Hypothalamus (tissue), 51 donors: ENCODE measurements at regions not wholly inside any gene's neighbourhood (a gene's known extent, or its start where the extent isn't known, plus 50 kb on each side); places are given as distances from the start of the nearest gene placed in this dataset.

Experiments used
- DNase-seq, 51 donors: peaks; one replicate each; lab custom pipeline; 2025; lab: John Stamatoyannopoulos, UW

DNA sequence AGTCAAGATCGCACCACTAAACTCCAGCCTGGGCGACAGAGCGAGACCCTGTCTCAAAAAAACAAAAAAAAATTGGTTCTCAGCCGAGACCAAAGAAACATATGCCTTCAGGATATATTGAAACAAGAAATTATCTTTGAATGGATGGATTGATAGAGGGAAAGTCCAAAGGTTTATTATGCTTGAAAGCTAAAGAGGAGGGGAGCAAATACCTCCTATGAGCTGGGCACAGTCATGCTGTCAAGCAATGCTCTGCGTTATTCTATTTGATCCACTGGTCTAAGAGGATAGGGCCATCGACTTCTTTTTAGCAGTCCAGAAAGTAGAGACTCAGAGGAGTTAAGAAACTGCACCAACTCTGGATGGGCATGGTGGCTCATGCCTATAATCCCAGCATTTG, 85.9 kb upstream of the SLC34A2 start:
- no peak for DNase-seq

DNA sequence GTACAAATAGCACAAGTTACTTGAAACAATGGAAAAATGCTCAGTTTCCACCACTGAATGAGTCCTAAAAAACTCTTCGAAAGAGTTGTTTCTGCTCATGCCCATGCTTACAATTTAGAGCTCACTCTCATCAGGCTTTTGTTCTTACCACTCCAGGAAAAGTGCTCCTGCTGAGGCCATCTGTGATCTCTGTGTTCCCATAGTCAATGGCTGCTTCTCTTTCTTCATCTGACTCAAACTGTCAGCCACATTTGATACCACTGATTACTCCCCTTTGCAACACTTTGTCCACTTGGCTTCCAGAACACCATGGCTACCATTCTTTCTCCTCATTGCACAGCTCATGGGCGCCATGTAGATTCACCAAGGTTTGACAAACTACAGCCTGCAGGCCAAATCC, 80.0 kb upstream of the SLC34A2 start:
- DNase-seq, result no peak

- no peak for DNase-seq
Observed at GRCh38 chr4:25578432-25578831, 77.2 kb upstream of the SLC34A2 start.

DNA sequence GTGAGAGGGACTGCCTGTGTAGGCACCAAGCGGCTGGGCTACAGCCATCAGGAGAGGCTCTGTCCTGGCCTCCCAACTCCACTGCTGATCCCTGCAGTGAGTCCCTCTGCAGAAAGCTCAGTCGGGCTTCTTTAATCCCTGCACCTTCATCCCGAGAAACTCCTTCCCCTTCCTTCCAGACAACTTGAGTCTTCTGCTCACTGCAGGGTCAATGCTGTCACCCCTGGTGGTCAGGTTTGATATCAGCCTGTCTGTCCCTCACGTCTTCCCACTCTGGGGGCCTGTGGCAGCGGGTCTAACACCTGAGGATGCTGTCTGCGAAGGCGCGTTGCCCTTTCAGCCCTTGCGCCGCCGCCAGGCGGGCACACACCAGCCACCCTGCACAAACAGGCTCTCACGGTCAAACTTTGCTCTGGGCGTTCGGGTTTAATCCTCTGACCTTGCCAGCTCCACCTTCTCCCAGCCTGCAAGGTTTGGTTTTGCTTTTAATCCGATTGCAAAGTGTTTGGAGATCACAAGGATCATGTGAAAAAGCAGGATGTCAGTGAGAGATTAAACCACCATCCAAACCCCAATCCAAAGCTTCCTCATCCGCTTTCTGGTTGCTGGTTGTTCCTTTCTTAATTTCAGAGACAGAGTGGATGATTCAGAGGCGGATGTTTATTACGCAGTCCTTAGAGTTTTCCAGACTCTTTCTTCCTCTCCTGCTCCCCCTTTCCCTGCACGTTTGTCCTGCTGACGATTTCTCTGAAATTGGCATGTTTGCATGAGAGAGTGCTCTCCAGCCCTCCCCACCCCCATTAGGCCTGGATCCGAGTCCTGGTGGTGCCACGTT, 74.8 kb upstream of the SLC34A2 start:
- no peak for DNase-seq

GRCh38 chr4:25585901-25586523, 69.6 kb upstream of the SLC34A2 start:
- DNase-seq, result no peak

- no peak for DNase-seq
Observed at GRCh38 chr4:25588206-25588605, 67.4 kb upstream of the SLC34A2 start.

- no peak for DNase-seq
Observed at GRCh38 chr4:25590171-25590570, 65.5 kb upstream of the SLC34A2 start.

GRCh38 chr4:25592736-25593135, 62.9 kb upstream of the SLC34A2 start:
- DNase-seq, result no peak
